ENCODE measurements at regions not wholly inside any gene's neighbourhood (a gene's known extent, or its start where the extent isn't known, plus 50 kb on each side); places are given as distances from the start of the nearest gene placed in this dataset.

GRCh38 chr6:43967719-43968091, 159.5 kb downstream of the MRPL14 start:
- Histone ChIP-seq H3K79me2 (ENCODE audit: insufficient read depth, low read length) (no peaks in the 10 kb centered on the region), H3K4me3 (replicated peaks in 1 of 3; ENCODE audit: insufficient read depth in 1 of 3, low read depth in 2 of 3, low read length in 3 of 3) (no peak overlapping the region), H3K36me3 (replicated peaks in 1 of 2; ENCODE audit: control insufficient read depth in 1 of 2, insufficient read depth in 2 of 2, low read length in 2 of 2) (no peaks in the 10 kb centered on the region), H3K4me1 (ENCODE audit: insufficient read depth, low read length) (peaks cover 41% of the 10 kb centered on the region), H3K4me2 (ENCODE audit: low read depth, low read length) (no peak overlapping the region), H2AFZ (ENCODE audit: low read length) (no peak overlapping the region), H3K27ac (ENCODE audit: extremely low read length, insufficient read depth, low read length) (no peak overlapping the region), H4K20me1 (ENCODE audit: insufficient read depth, low read length) (no peaks in the 10 kb centered on the region), H3K9ac (ENCODE audit: insufficient read depth, low read depth, low read length) (no peak overlapping the region), H3K27me3 (ENCODE audit: control insufficient read depth in 1 of 2, insufficient read depth in 2 of 2, low read length in 2 of 2) (peaks cover 4 to 49% of the 10 kb centered on the region in 2 experiments; a peak in 4 of 5 replicates), H3K9me3 (ENCODE audit: low read length) (no peaks in the 10 kb centered on the region)
- ChIA-PET POLR2A (no interaction called here), CTCF (ENCODE audit: low intra/inter-chr PET ratio, low total read pairs) (no interaction called here)
- no peak for ATAC-seq
- in situ Hi-C loops (cut with HindIII; ENCODE audit: extremely low pct_ligation_motif_present, low pct_unique_long_range_greater_than_20kb) = no loop called here
- TF ChIP-seq REST (IDR thresholded peaks at IDR 0.05; ENCODE audit: borderline replicate concordance in 1 of 2, low read depth in 1 of 2, low read length in 2 of 2) (no peak), FLYWCH1 (CRISPR knock-in tag; IDR thresholded peaks at IDR 0.05) (no peak), GATA4 (IDR thresholded peaks at IDR 0.05; ENCODE audit: borderline replicate concordance, low read depth) (no peak), GTF2F1 (IDR thresholded peaks at IDR 0.05; ENCODE audit: low read length) (no peak), NCOA1 (CRISPR knock-in tag; IDR thresholded peaks at IDR 0.05) (no peak), SSRP1 (CRISPR knock-in tag; IDR thresholded peaks at IDR 0.05) (no peak), ZSCAN22 (CRISPR knock-in tag; IDR thresholded peaks at IDR 0.05) (no peak), PLRG1 (conservative IDR thresholded peaks at IDR 0.05) (no peak), POGZ (CRISPR knock-in tag; IDR thresholded peaks at IDR 0.05) (no peak), ZNF124 (CRISPR knock-in tag; IDR thresholded peaks at IDR 0.05) (no peak)
- FAIRE-seq = no peak
- no TSS peak for BruUV-seq (replicated peaks)
- 15% methylated on average over 3 of the region's 3 CpGs for WGBS (ENCODE audit: low lambda C conversion rate)
- DNase-seq (ENCODE audit: low spot score) = no peak
- intact Hi-C loops (cut with micrococcal nuclease; ENCODE audit: unreplicated experiment) = no loop called here
